ENCODE measurements at regions not wholly inside any gene's neighbourhood (a gene's known extent, or its start where the extent isn't known, plus 50 kb on each side); places are given as distances from the start of the nearest gene placed in this dataset.
"Not testable (repeated sequence)": the region's sequence is repeated elsewhere in the genome, so short reads cannot be mapped to it uniquely, and the experiment has no call there.

DNA sequence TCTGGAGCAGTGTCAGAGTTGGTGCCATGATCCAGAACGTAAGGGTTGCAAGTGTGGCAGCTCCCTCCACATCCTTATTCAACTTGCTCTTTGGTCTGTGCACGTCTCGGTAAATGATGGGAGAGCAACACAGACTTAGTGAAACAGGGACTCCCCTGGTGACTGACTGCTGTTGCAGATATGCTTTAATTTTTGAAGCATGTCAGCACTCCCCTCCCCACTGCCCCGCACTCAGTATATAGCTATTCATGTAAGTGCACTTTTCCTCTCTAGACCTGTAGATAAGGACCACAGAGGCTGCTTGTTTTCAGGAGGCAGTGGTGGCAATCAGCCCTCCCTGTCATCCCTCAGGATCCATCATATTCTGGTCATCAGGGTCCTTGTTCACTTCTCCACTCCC, 470.9 kb downstream of the IRS2 start:
- no peak for DNase-seq (ENCODE audit: low spot score)
- intact Hi-C loops (cut with DNase I), result no loop called here

DNA sequence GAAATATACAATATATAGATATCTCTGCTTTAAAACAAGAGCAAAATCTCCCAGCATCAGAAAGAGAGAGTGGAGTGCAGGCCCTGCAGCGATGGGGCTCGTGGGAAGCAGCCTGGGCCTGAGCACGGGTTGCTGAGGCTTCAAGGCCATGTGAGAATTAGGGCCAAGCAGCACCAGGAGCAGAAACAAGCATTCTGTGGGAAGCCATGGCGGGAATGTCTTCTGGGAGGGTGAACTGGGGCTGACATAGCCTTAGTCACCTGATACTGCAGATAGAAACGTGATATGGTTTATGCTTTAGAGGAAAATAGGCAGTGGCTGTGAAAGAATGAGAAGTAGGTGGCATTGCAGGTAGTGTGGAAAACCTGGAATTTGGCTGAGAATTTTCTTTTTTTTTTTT, 472.3 kb downstream of the IRS2 start:
- no peak for DNase-seq (ENCODE audit: low spot score)
- intact Hi-C loops (cut with DNase I), result no loop called here

DNA sequence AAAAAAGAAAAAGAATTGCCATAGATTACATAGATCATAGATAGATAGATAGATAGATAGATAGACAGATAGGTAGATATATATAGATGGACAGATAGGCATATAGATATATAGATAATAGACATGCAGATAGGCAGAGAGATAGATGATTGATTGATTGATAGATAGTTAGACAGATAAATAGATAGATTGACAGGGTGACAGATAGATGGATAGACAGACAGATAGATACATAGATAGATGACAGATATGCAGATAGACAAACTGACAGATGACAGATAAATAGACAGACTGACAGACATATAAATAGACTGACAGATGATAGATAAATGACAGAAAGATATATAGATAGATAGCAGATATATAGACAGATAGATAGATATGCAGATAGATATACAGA, 474.0 kb downstream of the IRS2 start:
- no peak for DNase-seq (ENCODE audit: low spot score)

DNA sequence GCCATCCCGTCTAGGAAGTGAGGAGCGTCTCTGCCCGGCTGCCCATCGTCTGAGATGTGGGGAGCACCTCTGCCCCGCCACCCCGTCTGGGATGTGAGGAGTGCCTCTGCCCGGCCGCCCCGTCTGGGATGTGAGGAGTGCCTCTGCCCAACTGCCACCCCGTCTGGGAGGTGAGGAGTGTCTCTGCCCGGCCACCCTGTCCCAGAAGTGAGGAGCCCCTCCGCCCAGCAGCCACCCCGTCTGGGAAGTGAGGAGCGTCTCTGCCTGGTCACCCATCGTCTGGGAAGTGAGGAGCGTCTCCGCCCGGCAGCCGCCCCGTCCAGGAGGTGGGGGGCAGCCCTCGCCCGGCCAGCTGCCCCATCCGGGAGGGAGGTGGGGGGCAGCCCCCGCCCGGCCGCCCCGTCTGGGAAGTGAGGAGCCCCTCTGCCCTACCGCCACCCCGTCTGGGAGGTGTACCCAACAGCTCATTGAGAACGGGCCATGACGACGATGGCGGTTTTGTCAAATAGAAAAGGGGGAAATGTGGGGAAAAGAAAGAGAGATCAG, 474.9 kb downstream of the IRS2 start:
- intact Hi-C loops (cut with DNase I); DNase-seq (ENCODE audit: low spot score): not testable (repeated sequence)

More for the DNA sequence above, 474.0 kb downstream of the IRS2 start:
- intact Hi-C loops (cut with DNase I), result no loop called here

DNA sequence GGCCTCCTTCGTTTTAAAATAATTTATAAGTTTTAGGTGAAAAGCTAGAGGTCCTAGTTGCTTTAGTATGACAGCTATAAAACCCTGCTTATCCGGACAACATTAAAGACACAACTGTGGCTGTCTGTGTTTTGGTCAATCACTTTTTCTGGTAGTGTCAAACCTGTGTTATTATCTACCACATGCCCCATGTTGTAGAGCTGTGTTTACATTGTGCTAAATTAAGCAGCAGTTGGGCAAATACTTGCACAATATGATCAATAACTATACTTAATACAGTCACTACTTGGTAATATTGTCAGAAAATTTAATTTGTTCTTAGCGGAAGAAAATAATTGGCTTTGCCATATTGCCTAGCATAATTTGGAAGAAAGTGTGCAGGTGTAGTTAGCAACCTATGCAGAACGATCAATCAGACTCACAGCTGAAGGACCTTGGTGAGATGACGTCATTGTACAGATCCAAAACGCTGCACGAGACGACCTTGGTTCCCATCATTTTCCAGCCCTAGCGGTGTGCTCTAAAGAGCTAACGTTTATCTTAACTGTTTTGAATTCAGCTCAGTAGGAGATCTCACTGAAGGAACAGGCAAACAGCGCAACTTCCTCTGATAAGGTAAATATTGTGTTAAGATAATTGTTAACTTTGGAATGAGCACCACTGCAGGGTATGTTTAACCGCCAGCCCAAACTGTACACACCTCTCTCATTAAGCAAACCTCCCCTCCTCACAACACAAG, 476.6 kb downstream of the IRS2 start:
- intact Hi-C loops (cut with DNase I), result no loop called here
- no peak for DNase-seq (ENCODE audit: low spot score)

DNA sequence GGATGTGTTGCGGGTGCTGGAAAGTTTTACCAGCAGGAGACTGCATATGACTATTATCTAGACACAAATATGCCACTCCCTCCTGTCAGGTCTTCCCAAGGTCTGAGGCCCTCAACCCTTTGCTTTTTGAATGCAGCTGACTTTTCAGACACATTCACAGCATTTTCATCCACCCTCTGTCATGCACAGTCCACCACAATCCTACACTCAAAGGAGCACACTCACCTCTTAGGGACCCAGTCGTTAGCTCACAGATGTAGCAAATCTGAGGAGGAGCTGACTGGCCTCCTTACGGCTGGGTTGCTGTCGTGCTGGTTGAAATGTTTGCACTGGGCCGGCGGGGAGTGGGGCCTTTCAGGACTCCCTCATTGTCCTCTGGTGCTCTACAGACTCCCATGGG, 479.4 kb downstream of the IRS2 start:
- no peak for DNase-seq (ENCODE audit: low spot score)
- intact Hi-C loops (cut with DNase I), result no loop called here

DNA sequence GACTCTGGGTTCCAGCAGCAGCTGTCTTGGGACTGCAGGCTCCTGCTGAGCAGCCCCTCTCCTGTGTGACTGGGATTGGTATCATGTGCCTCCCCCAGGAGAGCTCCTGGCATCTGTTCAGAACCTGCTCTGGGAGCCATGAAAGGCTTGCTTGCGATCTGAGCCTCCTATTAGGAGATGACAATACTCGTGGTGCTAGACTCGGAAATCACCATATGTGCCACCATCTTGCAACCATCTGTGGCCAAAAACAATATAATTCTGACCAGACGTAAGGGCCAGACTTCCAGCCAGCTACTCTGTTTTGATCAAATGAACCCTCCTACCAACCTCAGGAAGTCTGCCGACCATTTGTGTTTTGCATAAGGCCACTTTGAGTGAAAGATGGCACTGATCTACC, 484.7 kb downstream of the IRS2 start:
- intact Hi-C loops (cut with DNase I), result no loop called here
- DNase-seq (ENCODE audit: low spot score), result no peak

DNA sequence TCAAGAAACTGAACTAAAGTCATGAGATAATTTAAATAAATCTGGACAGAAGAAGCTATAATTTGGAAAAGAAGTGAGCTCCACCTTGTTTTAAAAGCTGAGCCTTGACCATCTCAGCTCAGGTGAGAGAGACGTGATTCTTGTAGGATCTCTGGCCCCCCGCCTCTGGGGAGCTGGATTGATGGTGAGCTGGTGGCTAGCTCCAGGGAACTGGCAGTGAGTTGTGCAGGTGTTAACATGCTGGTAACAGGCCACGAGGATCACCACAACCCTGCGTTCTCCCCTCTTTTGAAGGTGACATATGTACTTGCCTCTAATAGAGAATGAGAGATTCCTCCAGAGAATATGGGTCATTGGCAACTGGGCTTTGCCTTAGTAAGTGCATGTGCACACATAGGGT, 485.1 kb downstream of the IRS2 start:
- no peak for DNase-seq (ENCODE audit: low spot score)
- intact Hi-C loops (cut with DNase I), result no loop called here

DNA sequence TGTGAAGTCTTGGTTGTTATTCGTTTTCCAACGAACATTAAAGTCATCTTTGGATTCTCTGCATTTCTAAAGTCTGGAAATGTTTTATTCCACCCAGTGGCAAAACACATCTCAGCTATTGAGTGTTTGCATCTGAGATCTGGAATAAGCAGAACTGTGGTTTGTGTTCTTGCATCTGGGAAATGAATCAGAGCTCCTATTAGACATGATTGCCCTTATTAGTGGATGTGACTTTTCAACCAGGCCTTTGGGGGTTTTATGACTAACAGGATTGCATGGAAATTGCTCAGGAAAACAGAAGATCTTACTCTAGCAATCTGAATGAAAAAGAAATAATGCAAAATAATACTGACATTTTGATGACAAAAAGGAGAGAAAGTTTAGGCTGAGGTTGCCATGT, 488.8 kb downstream of the IRS2 start:
- intact Hi-C loops (cut with DNase I), result no loop called here
- no peak for DNase-seq (ENCODE audit: low spot score)

DNA sequence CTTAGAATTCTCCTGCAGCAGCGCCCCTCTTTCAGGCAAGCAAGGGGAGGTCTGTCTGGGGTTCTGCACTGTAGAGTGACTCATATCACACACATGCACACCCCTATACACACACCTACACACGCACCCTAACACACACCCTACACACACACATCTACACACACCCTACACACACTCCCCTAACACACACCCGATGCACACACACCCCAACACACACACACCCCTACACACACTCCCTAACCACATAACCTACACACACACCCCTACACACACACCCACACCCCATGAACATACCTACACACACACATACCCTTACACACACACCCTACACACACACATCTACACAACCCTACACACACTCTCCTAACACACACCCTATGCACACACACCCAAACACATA, 493.2 kb downstream of the IRS2 start:
- intact Hi-C loops (cut with DNase I), result no loop called here
- no peak for DNase-seq (ENCODE audit: low spot score)

DNA sequence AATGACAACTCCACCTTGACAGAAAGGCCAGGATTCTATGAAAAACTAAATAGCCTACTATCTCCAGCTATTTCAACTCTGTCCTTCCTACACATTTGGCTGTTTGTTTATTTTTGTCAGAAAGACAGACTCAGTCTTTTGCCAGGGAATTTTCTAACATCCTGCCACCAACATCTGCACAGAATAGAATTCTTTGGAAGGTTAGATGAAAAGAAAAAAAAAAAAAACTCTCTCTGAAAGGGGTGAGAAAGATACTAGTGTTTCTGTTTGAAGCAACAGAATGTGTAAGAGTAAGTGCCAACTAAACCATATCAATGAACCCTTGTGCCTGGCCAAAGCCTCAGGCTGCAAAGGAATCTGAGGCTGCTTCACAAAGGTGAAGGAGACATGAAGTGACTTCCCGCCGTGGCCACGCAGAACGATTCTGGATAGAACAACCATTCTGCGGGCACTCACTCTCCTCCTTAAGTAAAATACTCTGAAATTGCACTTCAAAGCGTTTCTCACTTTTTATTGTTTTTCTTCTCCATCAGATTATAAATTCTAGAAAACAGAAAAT, 498.2 kb downstream of the IRS2 start:
- intact Hi-C loops (cut with DNase I), result loop anchor here (10.0 kb wide), 1 partner anchor 497 kb away; the partner anchor contains the start of gene IRS2
- DNase-seq (ENCODE audit: low spot score), result no peak

DNA sequence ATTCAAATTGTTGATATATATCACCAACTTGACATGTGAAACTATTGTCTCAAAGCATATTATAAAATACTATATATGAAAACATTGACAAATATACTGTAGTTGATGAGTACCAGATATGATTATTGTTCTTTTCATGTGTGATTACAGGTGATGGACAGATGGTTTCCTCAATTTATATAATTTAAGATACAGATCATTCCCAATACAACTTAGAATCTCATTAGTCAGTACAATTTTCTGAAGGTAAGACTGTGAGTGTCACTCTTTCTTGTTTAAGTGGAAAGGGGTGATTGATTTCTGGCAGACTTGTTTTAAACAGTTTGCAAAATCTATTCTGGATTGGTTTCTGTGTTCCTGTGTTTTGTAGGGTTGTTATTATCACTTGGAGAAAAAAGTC, 498.8 kb downstream of the IRS2 start:
- intact Hi-C loops (cut with DNase I), result loop anchor here (10.0 kb wide), 1 partner anchor 497 kb away; the partner anchor contains the start of gene IRS2
- no peak for DNase-seq (ENCODE audit: low spot score)

DNA sequence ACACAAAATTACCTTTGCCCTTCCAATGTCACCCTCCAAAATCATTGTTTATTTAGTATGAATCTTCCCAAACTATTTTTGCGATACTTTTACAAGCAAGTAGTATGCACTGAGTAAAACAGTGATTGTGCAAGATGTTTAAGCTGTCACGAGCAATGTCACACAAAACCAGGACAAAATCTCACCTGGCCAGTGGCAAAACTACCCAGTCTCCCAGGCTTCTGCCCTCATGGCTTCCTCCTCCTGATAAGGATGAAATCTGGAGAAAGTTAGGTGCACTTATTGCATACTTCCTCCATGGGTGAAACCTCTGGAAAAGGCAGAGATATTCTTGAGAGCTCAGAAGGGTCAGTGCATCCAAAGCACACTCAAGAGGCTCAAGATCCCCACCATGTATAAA, 500.8 kb downstream of the IRS2 start:
- no peak for DNase-seq (ENCODE audit: low spot score)
- intact Hi-C loops (cut with DNase I), result loop anchor here (10.0 kb wide), 1 partner anchor 499 kb away; the partner anchor contains the start of gene IRS2

DNA sequence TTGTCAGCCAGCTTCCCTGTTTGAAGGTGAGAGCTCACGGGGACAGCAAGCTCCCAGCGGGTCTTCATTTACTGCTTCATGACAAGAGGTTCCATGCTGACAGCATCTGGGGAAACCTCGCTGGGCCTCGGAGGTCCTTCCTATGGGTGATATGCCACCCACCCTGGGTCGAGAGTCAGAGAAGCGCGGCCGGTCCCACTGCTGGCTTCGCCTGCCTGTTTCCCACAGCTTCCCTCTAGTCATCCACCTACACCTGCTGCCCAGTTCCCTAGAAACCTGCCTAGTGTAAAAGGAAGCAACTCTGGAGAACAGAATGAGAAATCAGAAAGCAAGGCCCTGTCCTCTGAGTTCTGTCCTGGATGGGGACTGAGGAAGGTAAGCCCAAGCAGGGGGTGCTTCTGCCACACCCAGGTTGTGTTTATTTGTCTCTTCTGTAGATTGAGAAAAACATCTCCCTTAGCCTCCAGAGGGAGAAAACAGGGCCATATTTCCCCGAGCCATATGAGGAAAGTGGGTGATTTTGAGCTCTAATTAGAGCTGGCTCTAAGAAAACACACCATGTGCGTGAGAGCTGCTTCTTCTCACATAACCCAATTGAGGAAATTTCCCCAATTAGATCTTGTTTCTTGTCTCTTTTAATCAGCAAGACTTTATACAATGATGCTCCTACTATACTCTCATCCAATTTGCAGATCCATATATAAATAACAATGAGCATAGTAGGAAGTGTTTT, 504.3 kb downstream of the IRS2 start:
- no peak for DNase-seq (ENCODE audit: low spot score)
- intact Hi-C loops (cut with DNase I), result loop anchor here (10.0 kb wide), 1 partner anchor 503 kb away; the partner anchor contains the start of gene IRS2

DNA sequence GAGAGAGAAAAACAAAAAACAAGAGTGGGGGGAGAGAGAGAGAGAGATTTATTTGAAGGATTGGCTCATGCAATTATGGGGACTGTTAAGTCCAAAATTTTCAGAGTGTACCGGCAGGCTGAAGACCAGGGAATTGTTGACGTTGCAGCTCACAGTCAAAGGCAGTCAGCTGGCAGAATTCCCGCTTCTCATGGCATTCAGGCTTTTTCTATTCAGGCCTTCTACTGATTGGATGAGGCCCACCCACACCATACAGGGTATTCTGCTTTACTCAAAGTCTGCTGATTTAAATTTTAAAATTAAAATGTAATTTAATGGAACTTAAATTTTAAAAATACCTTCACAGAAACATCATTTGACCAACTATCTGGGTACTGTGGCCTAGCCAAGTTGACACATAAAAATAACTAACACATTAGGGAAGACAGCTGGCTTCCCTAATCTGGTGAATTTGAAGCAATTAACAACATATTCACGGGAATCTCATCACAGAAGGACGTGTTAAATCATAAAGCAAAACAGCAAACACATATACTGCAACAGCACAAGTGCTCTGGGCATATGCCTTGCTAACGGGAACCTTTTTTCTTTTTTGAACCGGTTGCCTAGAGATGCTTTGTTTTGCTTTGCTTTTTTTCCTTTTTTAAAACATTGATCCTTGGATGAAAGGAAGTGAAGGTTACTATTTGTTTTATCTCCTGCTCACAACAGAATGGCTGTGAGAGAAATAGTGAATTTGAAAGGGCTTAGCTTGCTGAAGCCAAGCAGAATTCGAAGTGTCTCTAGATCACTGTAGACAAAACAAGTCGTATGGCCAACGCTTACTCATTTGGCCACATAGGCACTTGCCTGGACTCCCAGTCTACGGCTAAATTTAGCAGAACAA, 505.1 kb downstream of the IRS2 start:
- intact Hi-C loops (cut with DNase I), result loop anchor here (10.0 kb wide), 1 partner anchor 504 kb away; the partner anchor contains the start of gene IRS2
- no peak for DNase-seq (ENCODE audit: low spot score)

DNA sequence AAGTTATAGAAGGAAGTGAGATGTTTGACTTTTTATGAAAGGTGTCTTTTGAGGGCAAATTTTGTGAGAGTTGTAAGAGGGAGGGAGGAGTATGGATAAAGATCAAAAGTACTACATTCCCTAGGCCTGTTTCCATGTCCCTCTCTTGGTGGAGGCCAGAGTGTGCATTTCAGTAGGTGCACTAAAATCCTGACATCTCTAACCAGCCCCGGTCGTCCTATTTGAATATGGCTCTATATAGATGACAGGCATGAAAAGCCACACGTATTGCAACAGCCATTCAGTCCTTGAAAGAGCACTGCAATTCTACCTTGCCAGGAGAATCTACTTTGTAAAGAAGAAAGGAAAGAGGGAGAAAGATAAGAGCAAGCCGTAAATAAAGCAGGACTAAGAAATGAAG, 510.1 kb downstream of the IRS2 start:
- intact Hi-C loops (cut with DNase I), result no loop called here
- DNase-seq (ENCODE audit: low spot score), result no peak

DNA sequence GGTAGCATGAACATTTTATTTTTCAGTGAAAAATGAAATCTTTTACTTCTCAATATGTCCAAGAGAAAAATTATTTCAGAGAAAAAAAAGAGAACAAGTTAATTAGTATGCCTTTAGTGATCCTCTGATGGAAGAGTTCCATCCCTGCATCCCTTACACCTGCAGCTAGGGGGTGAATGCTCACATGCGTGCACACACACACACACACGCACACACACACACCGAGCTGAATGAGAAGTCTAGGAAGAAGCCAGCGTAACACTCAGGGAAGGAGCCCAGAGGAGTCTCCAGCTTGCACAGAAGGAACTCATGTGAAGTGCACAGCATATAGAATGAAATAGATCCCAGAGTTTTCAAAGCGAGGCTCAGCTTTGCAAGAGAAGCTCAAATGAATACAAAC, 510.5 kb downstream of the IRS2 start:
- no peak for DNase-seq (ENCODE audit: low spot score)
- intact Hi-C loops (cut with DNase I), result no loop called here

DNA sequence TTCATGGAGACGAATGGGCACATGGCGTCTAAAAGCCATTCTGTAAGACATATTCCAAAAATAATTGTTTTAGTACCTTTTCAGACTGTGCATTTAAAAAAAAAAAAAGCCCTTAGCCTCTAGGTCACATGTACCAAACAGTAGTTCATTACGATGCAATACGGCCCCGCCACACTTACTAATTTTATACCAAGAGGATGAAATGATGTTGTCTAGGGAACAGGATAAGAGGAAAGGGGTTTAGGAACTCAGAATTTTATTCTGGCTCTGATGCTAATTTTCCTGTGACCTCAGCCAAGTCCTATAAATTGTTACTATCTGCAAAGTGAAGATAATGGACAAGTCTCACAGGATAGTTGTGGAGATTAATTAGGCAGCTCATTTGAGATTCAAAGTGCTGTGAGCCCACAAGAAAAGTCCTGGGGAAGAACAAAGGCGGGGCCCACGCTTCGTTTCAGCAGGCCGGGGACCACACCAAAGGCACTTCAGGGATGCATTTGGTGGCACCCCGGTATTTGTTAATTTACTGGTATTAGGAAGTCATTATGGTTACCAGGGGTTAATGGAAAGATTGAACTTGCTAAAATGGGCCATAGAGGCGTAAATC, 511.1 kb downstream of the IRS2 start:
- intact Hi-C loops (cut with DNase I), result no loop called here

DNA sequence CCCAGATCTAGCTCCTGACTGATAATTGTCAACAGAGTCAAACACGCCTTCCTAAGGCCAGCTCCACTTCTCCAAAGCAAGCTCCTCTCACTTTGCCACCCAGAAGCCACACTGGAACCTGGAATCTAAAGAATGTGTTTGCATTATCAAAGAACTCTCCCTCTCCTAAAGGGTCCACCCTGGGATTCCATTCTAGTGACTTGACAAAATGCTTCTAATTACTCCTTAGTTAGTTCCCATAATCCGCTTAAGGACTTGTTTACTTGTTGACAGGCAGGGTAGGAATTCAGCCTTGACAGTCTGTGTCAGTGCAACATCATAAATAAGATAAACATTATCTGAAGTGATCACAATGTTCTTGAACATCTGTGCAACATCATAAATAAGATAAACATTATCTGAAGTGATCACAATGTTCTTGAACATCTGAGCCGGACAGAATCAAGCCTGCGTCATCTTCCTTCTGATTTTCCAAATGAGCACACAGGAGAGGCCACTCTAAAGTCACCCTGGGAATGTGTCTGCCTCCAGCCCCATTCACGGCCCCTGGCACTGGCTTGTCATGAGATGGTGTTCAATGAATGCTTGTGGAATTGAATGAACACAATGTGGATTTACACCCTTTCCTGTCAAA, 512.1 kb downstream of the IRS2 start:
- intact Hi-C loops (cut with DNase I), result no loop called here
- no peak for DNase-seq (ENCODE audit: low spot score)

More for the DNA sequence above, 511.1 kb downstream of the IRS2 start:
- no peak for DNase-seq (ENCODE audit: low spot score)

All from cardiac septum (tissue), 1 donor.